ENCODE measurements at regions not wholly inside any gene's neighbourhood (a gene's known extent, or its start where the extent isn't known, plus 50 kb on each side); places are given as distances from the start of the nearest gene placed in this dataset.

- H4K20me1 ChIP-seq (ENCODE audit: insufficient read depth, low read length): no peaks in the 10 kb centered on the region
- POLR2A ChIA-PET: interaction anchor here (0.5 to 3.7 kb wide), 10 partner anchors 10 to 457 kb away, joined by 3 to 48 read pairs (median 4); no protein-coding TSS in a partner anchor
- DNase-seq (ENCODE audit: low spot score): peak; percentile 29
- H3K79me2 ChIP-seq (ENCODE audit: insufficient read depth, low read depth, low read length): no peaks in the 10 kb centered on the region
- CTCF ChIA-PET (ENCODE audit: unreplicated experiment): interaction anchor here (0.6 to 2.0 kb wide), 4 partner anchors 10 to 410 kb away, joined by 3 to 11 read pairs (median 4); no protein-coding TSS in a partner anchor
- peak overlapping the region; percentile 17 for H3K4me3 ChIP-seq (ENCODE audit: low read depth, low read length, poor library complexity, severe bottlenecking)
- no peaks in the 10 kb centered on the region for H3K9me2 ChIP-seq (ENCODE audit: insufficient read depth, low read length)
- peaks cover 64% of the 10 kb centered on the region for H3K4me1 ChIP-seq (ENCODE audit: insufficient read depth, low read length, poor library complexity, severe bottlenecking)
- TF ChIP-seq CTCF (conservative IDR thresholded peaks at IDR 0.05; ENCODE audit: low read length): no peak
- H3K27ac ChIP-seq (ENCODE audit: low read depth, low read length, poor library complexity, severe bottlenecking): peak overlapping the region; percentile 77
- H3K9me3 ChIP-seq (ENCODE audit: low read length): no peaks in the 10 kb centered on the region
- H2AFZ ChIP-seq (ENCODE audit: low read length): peak overlapping the region; percentile 82
- intact Hi-C loops (cut with micrococcal nuclease; ENCODE audit: unreplicated experiment): no loop called here
- no peaks in the 10 kb centered on the region; the same call in 1 of the 2 replicates for H3K36me3 ChIP-seq (ENCODE audit: insufficient read depth, low read length)
- no TSS peak for BruUV-seq (replicated peaks)
- peak overlapping the region; percentile 68 for H3K4me2 ChIP-seq (ENCODE audit: low read length)
Measured at GRCh38 chr2:136407117-136407951, 289.4 kb upstream of the CXCR4 start.

GRCh38 chr2:136404925-136405324 lies 287.0 kb upstream of the CXCR4 start:
- H3K9me2 ChIP-seq (ENCODE audit: insufficient read depth, low read length): no peaks in the 10 kb centered on the region
- H3K79me2 ChIP-seq (ENCODE audit: insufficient read depth, low read depth, low read length): no peaks in the 10 kb centered on the region
- BruUV-seq (replicated peaks): no TSS peak

More at GRCh38 chr2:136404925-136405324, 287.0 kb upstream of the CXCR4 start:
- intact Hi-C loops (cut with micrococcal nuclease; ENCODE audit: unreplicated experiment): no loop called here
- Histone ChIP-seq H3K27ac (ENCODE audit: low read depth, low read length, poor library complexity, severe bottlenecking) (no peak overlapping the region), H3K9me3 (ENCODE audit: low read length) (no peaks in the 10 kb centered on the region), H3K4me3 (ENCODE audit: low read depth, low read length, poor library complexity, severe bottlenecking) (no peak overlapping the region), H3K36me3 (ENCODE audit: insufficient read depth, low read length) (no peaks in the 10 kb centered on the region; the same call in 1 of the 2 replicates), H4K20me1 (ENCODE audit: insufficient read depth, low read length) (no peaks in the 10 kb centered on the region), H3K4me1 (ENCODE audit: insufficient read depth, low read length, poor library complexity, severe bottlenecking) (peaks cover 75% of the 10 kb centered on the region), H3K4me2 (ENCODE audit: low read length) (no peak overlapping the region), H2AFZ (ENCODE audit: low read length) (no peak overlapping the region)
- DNase-seq (ENCODE audit: low spot score): no peak
- TF ChIP-seq CTCF (conservative IDR thresholded peaks at IDR 0.05; ENCODE audit: low read length) (no peak), EZH2phosphoT487 (IDR thresholded peaks at IDR 0.05; ENCODE audit: borderline replicate concordance, low read depth, low read length) (no peak)
- POLR2A ChIA-PET: interaction anchor here (1.1 to 3.7 kb wide), 2 partner anchors 9 to 426 kb away, joined by 3 to 48 read pairs; no protein-coding TSS in a partner anchor
- CTCF ChIA-PET (ENCODE audit: unreplicated experiment): no interaction called here
